Keratinocyte (primary cell): ENCODE measurements at regions not wholly inside any gene's neighbourhood (a gene's known extent, or its start where the extent isn't known, plus 50 kb on each side); places are given as distances from the start of the nearest gene placed in this dataset.

Experiments
- DNase-seq: peaks from one replicate; pipeline ENCODE4 v3.0.0-alpha.2; 2011; ENCODE audit warnings: low read depth, missing footprints, low spot score
- FAIRE-seq: peaks from 2 replicates; lab custom pipeline; 2011; peaks lifted over from hg19 to GRCh38; lab: Jason Lieb, UNC
- H2AFZ ChIP-seq: 2 replicates; pipeline ENCODE4 v1.6.0; 2012; ENCODE audit warnings: low read length, control low read depth, inconsistent platforms; ENCODE audit not compliant: control insufficient read depth
- H3K27ac ChIP-seq: 2 replicates; pipeline ENCODE4 v1.5.1; 2011; ENCODE audit warnings: low read length; ENCODE audit not compliant: control insufficient read depth, insufficient read depth
- H3K27me3 ChIP-seq: 3 replicates; pipeline ENCODE4 v1.6.0; 2011; ENCODE audit warnings: low read length; ENCODE audit not compliant: control insufficient read depth, insufficient read depth; ENCODE audit errors: extremely low read depth
- H3K36me3 ChIP-seq, 2 experiments: 2 replicates in 1 of 2; 3 replicates in 1 of 2; pipeline ENCODE4 v1.5.1; 2011; ENCODE audit warnings: low read length in 2 of 2, mild to moderate bottlenecking in 1 of 2; ENCODE audit not compliant: control insufficient read depth in 2 of 2, insufficient read depth in 2 of 2; ENCODE audit errors: extremely low read depth in 1 of 2
- H3K4me1 ChIP-seq: 3 replicates; pipeline ENCODE4 v1.5.1; 2011; ENCODE audit warnings: low read length; ENCODE audit not compliant: control insufficient read depth, insufficient read depth; ENCODE audit errors: extremely low read depth
- H3K4me2 ChIP-seq: 3 replicates; pipeline ENCODE4 v1.6.0; 2011; ENCODE audit warnings: low read depth, low read length; ENCODE audit not compliant: control insufficient read depth, insufficient read depth; ENCODE audit errors: extremely low read depth
- H3K4me3 ChIP-seq, 3 experiments: fragments of 200-600 bp in 1 of 3; sonication (generic) in 1 of 3; 2 replicates in 2 of 3; 3 replicates in 1 of 3; pipeline ENCODE4 v1.5.1; 2011 to 2016; ENCODE audit warnings: low read length in 3 of 3, mild to moderate bottlenecking in 3 of 3, control low read depth in 2 of 3, inconsistent platforms in 1 of 3, low read depth in 1 of 3, mixed read lengths in 1 of 3, mixed run types in 1 of 3, moderate library complexity in 1 of 3; ENCODE audit not compliant: control insufficient read depth in 2 of 3, insufficient read depth in 2 of 3; ENCODE audit errors: extremely low read depth in 1 of 3
- H3K79me2 ChIP-seq: 2 replicates; pipeline ENCODE4 v1.6.0; 2012; ENCODE audit warnings: low read length; ENCODE audit not compliant: control insufficient read depth, insufficient read depth
- H3K9ac ChIP-seq: 3 replicates; pipeline ENCODE4 v1.6.0; 2011; ENCODE audit warnings: low read length; ENCODE audit not compliant: control insufficient read depth, insufficient read depth; ENCODE audit errors: extremely low read depth
- H3K9me1 ChIP-seq: 3 replicates; pipeline ENCODE4 v1.6.0; 2011; ENCODE audit warnings: low read length; ENCODE audit not compliant: control insufficient read depth, insufficient read depth; ENCODE audit errors: extremely low read depth
- H3K9me3 ChIP-seq: 2 replicates; pipeline ENCODE4 v1.5.1; 2012; ENCODE audit warnings: low read depth, low read length; ENCODE audit not compliant: control insufficient read depth
- H4K20me1 ChIP-seq: 3 replicates; pipeline ENCODE4 v1.6.0; 2011; ENCODE audit warnings: low read length; ENCODE audit not compliant: control insufficient read depth, insufficient read depth; ENCODE audit errors: extremely low read depth
- CTCF ChIP-seq, 3 experiments: IDR thresholded peaks in 1 of 3; conservative IDR thresholded peaks in 1 of 3; optimal IDR thresholded peaks in 1 of 3; 2 replicates in 2 of 3; 3 replicates in 1 of 3; pipeline versions ENCODE3 to v1.5.1; 2011; ENCODE audit warnings: low read length in 3 of 3, mild to moderate bottlenecking in 3 of 3, moderate library complexity in 2 of 3, control low read depth in 1 of 3, inconsistent platforms in 1 of 3; ENCODE audit not compliant: insufficient read depth in 2 of 3; ENCODE audit errors: extremely low read depth in 1 of 3
- EZH2 ChIP-seq: IDR thresholded peaks from one replicate; pipeline ENCODE4 v1.6.1; 2012; ENCODE audit warnings: inconsistent platforms, mild to moderate bottlenecking, low read length, moderate library complexity
- dilution Hi-C: fragments of 300-500 bp; cut with MboI; formaldehyde crosslinking; loops from one replicate; pipeline ENCODE4 v1.7.0; 2020; ENCODE audit warnings: low sequenced_read_pairs; ENCODE audit not compliant: extremely low pct_ligation_motif_present

GRCh38 chr21:17050156-17050555 lies 462.7 kb upstream of the CXADR start:
- Histone ChIP-seq H3K9ac (no peak overlapping the region), H3K27ac (no peak overlapping the region), H4K20me1 (no peaks in the 10 kb centered on the region), H3K4me3 (no peak overlapping the region), H3K9me3 (no peaks in the 10 kb centered on the region), H3K27me3 (no peaks in the 10 kb centered on the region), H3K79me2 (no peaks in the 10 kb centered on the region), H3K9me1 (no peaks in the 10 kb centered on the region), H2AFZ (no peak overlapping the region), H3K4me2 (no peak overlapping the region), H3K36me3 (no peaks in the 10 kb centered on the region), H3K4me1 (peaks cover 7% of the 10 kb centered on the region)
- FAIRE-seq: no peak
- DNase-seq: no peak
- dilution Hi-C loops: no loop called here
- no peak for TF ChIP-seq EZH2
- no peak for TF ChIP-seq CTCF (optimal IDR thresholded peaks at IDR 0.05 in 1 of 3, IDR thresholded peaks at IDR 0.05 in 1 of 3, conservative IDR thresholded peaks at IDR 0.05 in 1 of 3; ENCODE audit: extremely low read depth in 1 of 3, insufficient read depth in 2 of 3, low read length in 3 of 3)

- Histone ChIP-seq H3K79me2 (no peaks in the 10 kb centered on the region), H3K9ac (no peak overlapping the region), H3K4me3 (no peak overlapping the region), H2AFZ (no peak overlapping the region), H3K4me1 (peaks cover 7% of the 10 kb centered on the region), H3K27me3 (no peaks in the 10 kb centered on the region), H3K36me3 (no peaks in the 10 kb centered on the region), H3K9me3 (no peaks in the 10 kb centered on the region), H3K9me1 (no peaks in the 10 kb centered on the region), H3K4me2 (peak overlapping the region; percentile 9), H3K27ac (no peak overlapping the region), H4K20me1 (no peaks in the 10 kb centered on the region)
- dilution Hi-C loops: no loop called here
- DNase-seq (no peak), FAIRE-seq (no peak)
- TF ChIP-seq EZH2 (no peak), CTCF (optimal IDR thresholded peaks at IDR 0.05 in 1 of 3, IDR thresholded peaks at IDR 0.05 in 1 of 3, conservative IDR thresholded peaks at IDR 0.05 in 1 of 3; ENCODE audit: extremely low read depth in 1 of 3, insufficient read depth in 2 of 3, low read length in 3 of 3) (no peak)
These were observed 462.2 kb upstream of the CXADR start for GRCh38 chr21:17050646-17051045.
